Kidney (tissue), 13 donors: ENCODE measurements at regions not wholly inside any gene's neighbourhood (a gene's known extent, or its start where the extent isn't known, plus 50 kb on each side); places are given as distances from the start of the nearest gene placed in this dataset.

Experiments
- DNase-seq, 5 donors: peaks; one replicate each; pipeline ENCODE4 v3.0.0-alpha.2; 2013 to 2020
- FAIRE-seq: peaks from 2 replicates; lab custom pipeline; 2012; peaks lifted over from hg19 to GRCh38; lab: Jason Lieb, UNC
- H3K27ac ChIP-seq, 2 donors: one replicate each; pipeline ENCODE4 v1.7.0; 2013; ENCODE audit warnings: low read depth in 2 of 2, low read length in 2 of 2, inconsistent platforms in 1 of 2
- H3K27me3 ChIP-seq: one replicate; pipeline ENCODE4 v1.7.1; 2013; ENCODE audit warnings: low read length, inconsistent platforms; ENCODE audit not compliant: control insufficient read depth, insufficient read depth
- H3K36me3 ChIP-seq, 3 donors: one replicate each; pipeline versions ENCODE4 v1.7.0 to v1.7.1; 2013; ENCODE audit warnings: low read length in 3 of 3, control low read depth in 1 of 3, inconsistent platforms in 1 of 3; ENCODE audit not compliant: insufficient read depth in 3 of 3, control insufficient read depth in 2 of 3
- H3K4me1 ChIP-seq, 3 donors: one replicate each; pipeline versions ENCODE4 v1.7.0 to v1.7.1; 2013; ENCODE audit warnings: low read length in 3 of 3, inconsistent platforms in 1 of 3, low read depth in 1 of 3; ENCODE audit not compliant: control insufficient read depth in 2 of 3, insufficient read depth in 2 of 3
- H3K4me3 ChIP-seq, 3 donors: one replicate each; pipeline versions ENCODE4 v1.7.0 to v1.8.1; 2013; ENCODE audit warnings: low read length in 3 of 3, control low read depth in 1 of 3, inconsistent platforms in 1 of 3
- H3K9ac ChIP-seq, 3 donors: one replicate each; pipeline versions ENCODE4 v1.7.0 to v1.7.1; 2013; ENCODE audit warnings: low read length in 3 of 3, control low read depth in 1 of 3, inconsistent platforms in 1 of 3
- H3K9me3 ChIP-seq, 3 donors: one replicate each; pipeline versions ENCODE4 v1.7.0 to v1.7.1; 2013; ENCODE audit warnings: low read length in 3 of 3, control low read depth in 1 of 3, inconsistent platforms in 1 of 3; ENCODE audit not compliant: control insufficient read depth in 2 of 3, insufficient read depth in 1 of 3
- CTCF ChIP-seq: IDR thresholded peaks from 3 replicates; pipeline ENCODE4 v1.5.1; 2012; ENCODE audit warnings: mild to moderate bottlenecking, moderate library complexity, borderline replicate concordance; ENCODE audit not compliant: insufficient read depth; ENCODE audit errors: extremely low read depth
- intact Hi-C: fragments of 100-400 bp; cut with DNase I; formaldehyde crosslinking; loops from one replicate; pipeline ENCODE4 v1.11.1; 2022
- donor health status: control.
- donor health status: control.
- donor health status: control.
- donor health status: control.
- donor health status: control.
- donor health status: DM: yes; HTN: yes; CAD: no.
- donor health status: Normal renal cell carcinoma (clear cell type).

DNA sequence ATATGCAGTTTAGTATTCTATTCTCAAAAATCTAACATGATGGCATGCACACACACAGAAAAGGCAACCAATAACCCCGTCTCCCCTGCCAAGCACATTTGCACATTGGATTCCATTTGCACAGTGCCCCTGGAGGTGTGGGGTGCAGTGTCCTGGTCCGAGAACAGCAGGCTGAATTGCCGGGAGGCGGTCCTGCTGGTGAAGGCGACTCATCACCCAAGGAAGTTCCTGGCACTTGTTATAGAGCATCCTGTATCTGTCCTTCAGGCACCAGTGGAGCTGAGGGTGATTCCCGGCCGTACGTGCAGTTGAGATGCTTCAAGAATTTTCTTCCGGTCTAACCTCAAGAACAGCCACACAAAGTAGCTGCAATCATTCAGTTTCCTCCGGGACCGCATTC is 73.0 kb upstream of the RAB12 start:
- TF ChIP-seq CTCF, result no peak
- H3K9ac ChIP-seq, result no peak overlapping the region
- intact Hi-C loops, result no loop called here
- FAIRE-seq, result no peak
- no peak for DNase-seq
- no peaks in the 10 kb centered on the region for H3K4me1 ChIP-seq
- H3K27ac ChIP-seq, result no peak overlapping the region
- peaks cover 0 to 9% (median 0%) of the 10 kb centered on the region in 3 donors for H3K9me3 ChIP-seq
- H3K4me3 ChIP-seq, result no peak overlapping the region
- no peaks in the 10 kb centered on the region for H3K36me3 ChIP-seq
- no peaks in the 10 kb centered on the region for H3K27me3 ChIP-seq

DNA sequence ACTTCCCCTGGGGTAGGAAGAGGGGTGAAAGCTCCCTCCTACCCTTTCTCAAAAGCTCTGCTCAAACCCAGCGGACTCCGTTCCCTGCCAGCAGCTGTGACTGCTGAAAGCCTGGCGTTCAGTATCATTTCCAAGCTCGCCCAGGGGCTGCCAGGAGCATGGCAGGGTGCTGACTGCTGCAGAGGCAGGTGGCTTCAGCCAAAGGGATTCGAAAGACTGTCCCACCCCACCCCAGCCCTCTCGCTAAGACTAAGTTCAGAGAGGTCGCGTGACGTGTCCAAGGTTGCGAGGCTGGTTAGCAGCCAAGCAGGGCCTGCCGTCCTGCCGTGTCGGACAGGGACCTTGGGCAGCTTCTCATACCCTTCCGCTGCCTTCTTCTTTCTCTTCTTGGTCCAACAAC is 72.3 kb upstream of the RAB12 start:
- H3K36me3 ChIP-seq, result no peaks in the 10 kb centered on the region
- intact Hi-C loops, result no loop called here
- H3K9ac ChIP-seq, result no peak overlapping the region
- no peaks in the 10 kb centered on the region for H3K27me3 ChIP-seq
- no peak overlapping the region for H3K4me3 ChIP-seq
- no peak for FAIRE-seq
- no peak overlapping the region for H3K27ac ChIP-seq
- TF ChIP-seq CTCF, result no peak
- H3K9me3 ChIP-seq, result peaks cover 0 to 3% (median 0%) of the 10 kb centered on the region in 3 donors
- DNase-seq, result no peak
- no peaks in the 10 kb centered on the region for H3K4me1 ChIP-seq

GRCh38 chr18:8537400-8537799 is 71.8 kb upstream of the RAB12 start:
- Histone ChIP-seq H3K9me3 (peaks cover 0 to 3% (median 0%) of the 10 kb centered on the region in 3 donors), H3K27ac (no peak overlapping the region), H3K4me3 (no peak overlapping the region), H3K36me3 (no peaks in the 10 kb centered on the region), H3K4me1 (no peaks in the 10 kb centered on the region), H3K9ac (no peak overlapping the region), H3K27me3 (no peaks in the 10 kb centered on the region)
- DNase-seq (no peak), FAIRE-seq (no peak)
- intact Hi-C loops, result no loop called here
- no peak for TF ChIP-seq CTCF

DNA sequence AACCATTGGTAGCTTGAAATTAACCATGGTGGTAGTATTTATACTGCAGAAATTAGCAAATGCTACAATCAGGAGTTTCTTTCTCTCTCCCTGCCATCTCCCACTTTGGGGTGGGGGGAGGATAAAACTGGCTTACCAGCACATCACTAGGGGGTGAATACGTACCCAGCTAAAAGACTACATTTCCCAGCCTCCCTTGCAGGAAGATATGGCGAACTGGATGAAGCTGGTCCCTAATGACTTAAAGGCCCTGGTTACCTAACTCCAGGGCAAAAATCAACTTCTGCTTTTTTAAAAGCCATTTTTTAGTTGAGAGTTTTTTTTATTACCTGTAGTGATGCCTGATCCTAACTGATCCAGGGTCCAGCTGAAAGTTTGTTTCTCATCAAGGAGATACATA is 70.3 kb upstream of the RAB12 start:
- H3K4me3 ChIP-seq, result no peak overlapping the region
- DNase-seq (no peak), FAIRE-seq (no peak)
- no peak overlapping the region for H3K27ac ChIP-seq
- no peak for TF ChIP-seq CTCF
- H3K27me3 ChIP-seq, result no peaks in the 10 kb centered on the region
- H3K36me3 ChIP-seq, result no peaks in the 10 kb centered on the region
- intact Hi-C loops, result no loop called here
- no peaks in the 10 kb centered on the region for H3K9me3 ChIP-seq
- no peak overlapping the region for H3K9ac ChIP-seq
- H3K4me1 ChIP-seq, result no peaks in the 10 kb centered on the region
